ENCODE measurements at regions not wholly inside any gene's neighbourhood (a gene's known extent, or its start where the extent isn't known, plus 50 kb on each side); places are given as distances from the start of the nearest gene placed in this dataset.
A peak's percentile ranks its signal among the peaks of the same experiment; 100 is the strongest.

DNA sequence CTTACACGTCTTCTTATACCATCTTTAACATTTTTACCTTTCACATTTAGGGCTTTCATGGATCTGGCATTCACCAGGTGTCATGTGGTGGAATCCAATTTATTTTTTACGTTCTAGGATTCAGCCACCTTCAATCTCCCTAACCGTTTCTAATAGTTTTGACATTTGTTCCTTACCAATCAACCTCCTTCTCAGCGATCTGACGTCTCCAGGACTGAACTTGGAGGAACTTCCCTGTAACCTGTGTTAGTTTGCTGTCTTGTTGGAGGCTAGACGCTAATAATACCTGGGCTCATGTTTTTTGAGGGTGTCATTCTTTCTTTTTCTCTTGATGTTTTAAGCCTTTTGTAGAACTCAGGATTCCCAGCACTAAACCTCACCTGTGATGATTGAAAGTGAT lies 351.6 kb downstream of the THBS2 start:
- Histone ChIP-seq H3K9me3 (ENCODE audit: low read depth, low read length) (no peaks in the 10 kb centered on the region), H3K27ac (no peak overlapping the region), H3K36me3 (ENCODE audit: insufficient read depth, low read length) (no peaks in the 10 kb centered on the region), H3K4me3 (no peak overlapping the region), H3K9ac (ENCODE audit: insufficient read length) (no peak overlapping the region)
- no peak for DNase-seq (ENCODE audit: low read depth, low spot score)
- TF ChIP-seq POLR2AphosphoS5 (IDR thresholded peaks at IDR 0.05; ENCODE audit: borderline replicate concordance, low read depth, low read length) (no peak), FOXP2 (optimal IDR thresholded peaks at IDR 0.05; ENCODE audit: control extremely low read depth, extremely low read length, insufficient read depth) (no peak), EZH2 (IDR thresholded peaks at IDR 0.05) (no peak)

DNA sequence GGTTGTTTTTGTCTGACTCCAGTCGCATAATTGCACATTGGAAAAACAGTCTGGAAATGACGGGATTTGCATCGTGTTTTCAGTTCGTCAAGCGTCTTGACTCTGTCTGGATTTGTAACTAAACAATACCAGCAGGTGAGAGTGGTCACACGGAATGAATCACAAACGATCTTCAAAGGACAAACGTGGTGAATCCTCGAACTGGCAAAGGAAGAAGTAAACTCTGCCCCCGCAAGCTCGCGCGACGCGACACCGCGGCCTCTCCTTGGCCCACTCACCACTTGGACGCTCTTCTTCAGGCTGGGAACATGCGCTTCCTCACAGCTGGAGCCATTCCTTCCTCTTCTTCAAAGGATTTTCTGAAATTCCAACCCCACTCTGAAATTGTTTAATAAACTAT lies 352.6 kb downstream of the THBS2 start:
- Histone ChIP-seq H3K9ac (ENCODE audit: insufficient read length) (no peak overlapping the region), H3K36me3 (ENCODE audit: insufficient read depth, low read length) (no peaks in the 10 kb centered on the region), H3K27ac (no peak overlapping the region), H3K4me3 (no peak overlapping the region), H3K9me3 (ENCODE audit: low read depth, low read length) (no peaks in the 10 kb centered on the region)
- TF ChIP-seq EZH2 (IDR thresholded peaks at IDR 0.05) (no peak), POLR2AphosphoS5 (IDR thresholded peaks at IDR 0.05; ENCODE audit: borderline replicate concordance, low read depth, low read length) (no peak)
- DNase-seq (ENCODE audit: low read depth, low spot score), result no peak

DNA sequence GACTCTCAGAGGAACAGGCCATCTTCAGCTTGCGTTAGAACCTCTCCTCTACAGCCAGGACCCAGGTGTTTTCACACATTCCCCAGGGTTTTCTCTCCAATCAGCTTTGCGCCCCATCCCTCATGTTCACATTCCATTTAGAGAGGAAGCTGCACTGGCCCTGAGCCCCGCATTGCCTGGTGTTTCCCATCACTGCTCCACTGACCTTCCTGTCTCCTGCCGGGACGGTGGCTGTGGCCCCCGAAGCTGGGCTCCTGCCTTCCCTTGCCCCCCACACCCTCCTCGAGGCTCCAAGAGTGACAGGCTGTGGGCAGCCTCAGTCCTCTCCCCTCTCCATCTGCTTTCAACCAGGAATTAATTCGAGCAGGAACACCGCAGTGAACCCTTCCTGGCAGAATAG lies 357.3 kb downstream of the THBS2 start:
- TF ChIP-seq POLR2AphosphoS5 (IDR thresholded peaks at IDR 0.05; ENCODE audit: borderline replicate concordance, low read depth, low read length) (no peak), FOXP2 (optimal IDR thresholded peaks at IDR 0.05; ENCODE audit: control extremely low read depth, extremely low read length, insufficient read depth) (no peak), EZH2 (IDR thresholded peaks at IDR 0.05) (no peak)
- no peaks in the 10 kb centered on the region for H3K36me3 ChIP-seq (ENCODE audit: insufficient read depth, low read length)

DNA sequence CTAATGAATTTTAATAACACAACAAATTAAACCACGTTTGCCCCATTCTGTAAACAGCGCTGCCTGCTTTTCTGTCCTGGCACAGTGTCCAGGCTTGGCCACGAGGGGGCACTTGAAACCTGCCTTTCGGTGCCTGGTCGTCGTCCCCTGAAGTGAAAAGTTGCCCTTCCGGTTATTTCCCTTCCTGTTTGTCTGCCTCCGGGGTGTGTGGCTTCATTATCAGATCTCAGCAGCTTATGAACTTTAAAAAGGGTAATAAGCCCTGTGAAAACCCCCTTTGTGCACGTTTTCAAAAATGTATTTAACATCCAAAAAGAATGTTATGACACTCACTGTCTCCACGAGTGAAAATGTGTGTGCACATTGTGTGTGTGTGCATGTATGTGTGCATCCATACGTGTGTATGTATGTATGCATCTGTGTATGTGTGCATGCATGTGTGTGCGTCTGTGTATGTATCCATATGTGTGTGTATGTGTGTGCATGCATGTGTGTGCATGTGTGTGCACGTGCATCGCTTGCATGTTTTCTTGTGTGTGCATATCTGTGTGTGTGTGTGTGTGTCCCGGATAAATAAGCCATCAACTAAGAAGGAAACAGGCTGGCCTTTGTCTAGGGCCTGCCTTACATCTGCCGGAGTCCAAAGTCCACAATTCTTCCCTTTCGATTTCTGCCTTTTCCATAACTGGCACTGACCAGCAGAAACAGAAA lies 358.4 kb downstream of the THBS2 start:
- H3K4me3 ChIP-seq, result peak overlapping the region; percentile 62
- no peak overlapping the region for H3K27ac ChIP-seq
- no peak for TF ChIP-seq POLR2AphosphoS5 (IDR thresholded peaks at IDR 0.05; ENCODE audit: borderline replicate concordance, low read depth, low read length)
- no peak for TF ChIP-seq FOXP2 (optimal IDR thresholded peaks at IDR 0.05; ENCODE audit: control extremely low read depth, extremely low read length, insufficient read depth)
- no peak for TF ChIP-seq EZH2 (IDR thresholded peaks at IDR 0.05)
- DNase-seq (ENCODE audit: low read depth, low spot score), result peak; percentile 28
- H3K9me3 ChIP-seq (ENCODE audit: low read depth, low read length), result no peaks in the 10 kb centered on the region
- no peaks in the 10 kb centered on the region for H3K36me3 ChIP-seq (ENCODE audit: insufficient read depth, low read length)
- no peak overlapping the region for H3K9ac ChIP-seq (ENCODE audit: insufficient read length)

More for the DNA sequence above, 357.3 kb downstream of the THBS2 start:
- Histone ChIP-seq H3K9me3 (ENCODE audit: low read depth, low read length) (no peaks in the 10 kb centered on the region), H3K9ac (ENCODE audit: insufficient read length) (no peak overlapping the region), H3K27ac (no peak overlapping the region), H3K4me3 (no peak overlapping the region)
- DNase-seq (ENCODE audit: low read depth, low spot score), result no peak

DNA sequence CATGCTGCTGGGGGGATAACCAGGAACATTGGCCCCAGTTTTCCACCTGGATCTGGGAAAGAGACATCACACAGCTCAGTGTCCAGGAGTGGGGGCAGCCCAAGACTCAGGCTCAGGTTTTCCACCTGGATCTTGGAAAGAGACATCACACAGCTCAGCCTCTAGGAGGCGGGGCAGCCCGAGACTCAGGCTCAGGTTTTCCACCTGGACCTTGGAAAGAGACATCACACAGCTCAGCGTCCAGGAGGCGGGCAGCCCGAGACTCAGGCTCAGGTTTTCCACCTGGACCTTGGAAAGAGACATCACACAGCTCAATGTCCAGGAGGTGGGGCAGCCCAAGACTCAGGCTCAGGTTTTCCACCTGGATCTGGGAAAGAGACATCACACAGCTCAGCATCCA lies 361.6 kb downstream of the THBS2 start:
- no peaks in the 10 kb centered on the region for H3K36me3 ChIP-seq (ENCODE audit: insufficient read depth, low read length)
- H3K9me3 ChIP-seq (ENCODE audit: low read depth, low read length), result no peaks in the 10 kb centered on the region
- DNase-seq (ENCODE audit: low read depth, low spot score), result no peak
- H3K27ac ChIP-seq, result no peak overlapping the region
- no peak overlapping the region for H3K9ac ChIP-seq (ENCODE audit: insufficient read length)
- TF ChIP-seq FOXP2 (optimal IDR thresholded peaks at IDR 0.05; ENCODE audit: control extremely low read depth, extremely low read length, insufficient read depth) (no peak), EZH2 (IDR thresholded peaks at IDR 0.05) (no peak), POLR2AphosphoS5 (IDR thresholded peaks at IDR 0.05; ENCODE audit: borderline replicate concordance, low read depth, low read length) (no peak)
- no peak overlapping the region for H3K4me3 ChIP-seq

DNA sequence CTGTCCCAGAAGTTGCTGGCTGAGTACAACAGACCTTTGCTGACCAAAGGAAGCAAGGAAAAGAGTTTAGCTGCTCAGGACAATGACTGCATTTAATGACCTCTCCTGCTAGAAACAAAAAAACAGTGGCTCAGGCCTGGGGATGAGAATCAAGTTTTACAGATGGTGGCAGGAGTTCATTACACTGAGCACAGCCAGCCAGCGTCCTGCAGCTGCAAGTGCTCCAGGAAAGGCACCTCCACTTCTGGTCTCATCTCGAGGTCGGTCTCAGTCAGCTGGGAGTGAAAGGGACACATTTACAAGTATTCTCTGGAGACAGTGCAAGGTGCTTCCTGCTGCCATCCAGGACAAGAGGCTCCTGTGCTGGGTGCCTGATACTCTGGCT lies 362.7 kb downstream of the THBS2 start:
- no peaks in the 10 kb centered on the region for H3K9me3 ChIP-seq (ENCODE audit: low read depth, low read length)
- DNase-seq (ENCODE audit: low read depth, low spot score), result no peak
- H3K27ac ChIP-seq, result no peak overlapping the region
- H3K4me3 ChIP-seq, result no peak overlapping the region
- no peak overlapping the region for H3K9ac ChIP-seq (ENCODE audit: insufficient read length)
- H3K36me3 ChIP-seq (ENCODE audit: insufficient read depth, low read length), result no peaks in the 10 kb centered on the region
- TF ChIP-seq FOXP2 (optimal IDR thresholded peaks at IDR 0.05; ENCODE audit: control extremely low read depth, extremely low read length, insufficient read depth), result no peak
- no peak for TF ChIP-seq EZH2 (IDR thresholded peaks at IDR 0.05)
- TF ChIP-seq POLR2AphosphoS5 (IDR thresholded peaks at IDR 0.05; ENCODE audit: borderline replicate concordance, low read depth, low read length), result no peak

DNA sequence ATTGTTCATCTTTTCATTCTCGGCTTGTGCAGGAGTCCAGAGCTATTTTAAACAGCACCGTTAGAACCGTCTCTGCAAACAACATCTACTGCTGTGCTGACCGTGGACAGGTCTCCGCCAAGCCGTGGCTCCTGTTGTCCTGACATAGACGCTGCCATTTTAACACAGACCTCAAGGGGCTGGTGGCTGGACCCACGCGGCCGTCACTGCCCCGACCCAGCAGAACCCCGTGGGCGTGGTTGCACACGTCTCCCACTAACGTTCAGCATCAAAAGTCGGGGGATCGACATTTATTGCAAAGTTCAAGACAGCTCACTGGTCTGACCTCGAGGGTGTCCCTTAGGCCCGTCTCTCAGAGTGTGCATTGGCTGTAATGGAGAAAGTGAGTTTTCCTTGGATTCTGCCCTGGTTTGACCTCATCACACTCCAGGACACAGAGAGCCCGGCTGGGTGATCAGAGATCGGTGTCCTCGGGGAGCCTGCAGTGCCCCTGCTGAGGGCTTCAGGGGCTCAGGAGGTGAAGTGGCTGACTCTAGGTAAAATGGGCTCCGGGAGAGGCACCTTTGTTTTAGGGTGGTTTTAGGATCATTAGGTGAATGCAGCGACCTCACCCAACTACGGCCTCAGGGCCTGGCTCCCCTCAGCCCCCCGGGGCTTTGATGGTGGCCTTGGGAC lies 363.2 kb downstream of the THBS2 start:
- DNase-seq (ENCODE audit: low read depth, low spot score), result no peak
- H3K36me3 ChIP-seq (ENCODE audit: insufficient read depth, low read length), result no peaks in the 10 kb centered on the region
- no peak overlapping the region for H3K4me3 ChIP-seq
- no peaks in the 10 kb centered on the region for H3K9me3 ChIP-seq (ENCODE audit: low read depth, low read length)
- H3K27ac ChIP-seq, result no peak overlapping the region
- H3K9ac ChIP-seq (ENCODE audit: insufficient read length), result no peak overlapping the region
- TF ChIP-seq FOXP2 (optimal IDR thresholded peaks at IDR 0.05; ENCODE audit: control extremely low read depth, extremely low read length, insufficient read depth), result no peak

DNA sequence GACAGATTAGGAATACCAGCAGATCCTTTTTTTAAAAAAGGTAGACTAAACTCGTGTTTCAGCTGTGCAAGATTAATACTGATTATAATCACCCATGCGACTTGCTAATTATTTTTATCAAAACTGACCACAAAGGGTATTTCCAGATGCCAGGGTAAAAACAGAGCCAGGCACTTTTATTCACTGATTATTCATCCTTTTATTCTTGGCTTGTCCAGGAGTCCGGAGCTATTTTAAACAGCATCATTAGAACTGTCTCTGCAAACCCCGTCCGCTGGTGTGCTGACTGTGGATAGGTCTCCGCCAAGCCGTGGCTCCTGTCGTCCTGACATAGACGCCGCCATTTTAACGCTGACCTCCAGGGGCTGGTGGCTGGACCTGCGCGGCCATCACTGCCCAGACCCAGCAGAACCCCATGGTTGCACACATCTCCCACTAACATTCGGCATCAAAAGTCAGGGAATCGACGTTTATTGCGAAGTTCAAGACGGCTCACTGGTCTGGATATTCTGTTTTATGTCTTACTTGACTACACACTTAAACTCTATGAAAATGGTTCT lies 364.8 kb downstream of the THBS2 start:
- H3K9me3 ChIP-seq (ENCODE audit: low read depth, low read length), result no peaks in the 10 kb centered on the region
- TF ChIP-seq FOXP2 (optimal IDR thresholded peaks at IDR 0.05; ENCODE audit: control extremely low read depth, extremely low read length, insufficient read depth), result no peak
- TF ChIP-seq EZH2 (IDR thresholded peaks at IDR 0.05), result no peak
- TF ChIP-seq POLR2AphosphoS5 (IDR thresholded peaks at IDR 0.05; ENCODE audit: borderline replicate concordance, low read depth, low read length), result no peak
- H3K27ac ChIP-seq, result no peak overlapping the region
- H3K36me3 ChIP-seq (ENCODE audit: insufficient read depth, low read length), result no peaks in the 10 kb centered on the region
- no peak overlapping the region for H3K4me3 ChIP-seq
- no peak for DNase-seq (ENCODE audit: low read depth, low spot score)
- H3K9ac ChIP-seq (ENCODE audit: insufficient read length), result no peak overlapping the region
